Upper lobe of left lung (tissue), 4 donors: ENCODE measurements at regions not wholly inside any gene's neighbourhood (a gene's known extent, or its start where the extent isn't known, plus 50 kb on each side); places are given as distances from the start of the nearest gene placed in this dataset.

Source experiments
- POLR2AphosphoS5 ChIP-seq, 2 donors: sonication (generic); formaldehyde crosslinking; IDR thresholded peaks; one replicate each; pipeline ENCODE4 v1.5.1; 2017; ENCODE audit warnings: antibody characterized with exemption in 2 of 2
- TF ChIP-seq, protein P1 (sequence below), 6 experiments: fragments of 450-650 bp in 4 of 6; fragments of 200-600 bp in 2 of 6; sonication (generic) in 2 of 6; IDR thresholded peaks; one replicate each; pipeline ENCODE4 v1.5.1; 2016 to 2019; ENCODE audit warnings: antibody characterized with exemption in 6 of 6

DNA sequence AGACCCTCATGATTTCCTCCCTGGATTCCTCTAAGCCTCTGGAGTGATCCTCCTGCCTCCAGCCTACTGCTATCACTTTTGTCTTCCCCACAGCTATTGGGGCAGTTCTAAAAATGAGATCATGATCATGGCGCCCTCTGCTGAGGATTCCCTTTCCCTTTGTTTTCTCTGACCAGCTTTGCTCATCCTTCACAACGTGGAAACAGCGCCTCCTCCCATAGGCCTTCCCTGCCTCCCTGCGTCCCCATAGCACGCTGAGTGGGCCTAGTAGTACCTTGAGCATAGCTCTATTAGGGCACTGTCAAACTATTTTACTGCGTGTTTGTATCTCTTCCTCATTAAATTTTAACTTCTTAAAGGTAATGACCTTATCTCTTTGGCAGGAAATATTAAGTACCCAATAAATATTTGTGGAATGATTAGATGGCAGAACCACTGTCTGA, 207.0 kb upstream of the FANCL start:
- TF ChIP-seq, protein P1, sequence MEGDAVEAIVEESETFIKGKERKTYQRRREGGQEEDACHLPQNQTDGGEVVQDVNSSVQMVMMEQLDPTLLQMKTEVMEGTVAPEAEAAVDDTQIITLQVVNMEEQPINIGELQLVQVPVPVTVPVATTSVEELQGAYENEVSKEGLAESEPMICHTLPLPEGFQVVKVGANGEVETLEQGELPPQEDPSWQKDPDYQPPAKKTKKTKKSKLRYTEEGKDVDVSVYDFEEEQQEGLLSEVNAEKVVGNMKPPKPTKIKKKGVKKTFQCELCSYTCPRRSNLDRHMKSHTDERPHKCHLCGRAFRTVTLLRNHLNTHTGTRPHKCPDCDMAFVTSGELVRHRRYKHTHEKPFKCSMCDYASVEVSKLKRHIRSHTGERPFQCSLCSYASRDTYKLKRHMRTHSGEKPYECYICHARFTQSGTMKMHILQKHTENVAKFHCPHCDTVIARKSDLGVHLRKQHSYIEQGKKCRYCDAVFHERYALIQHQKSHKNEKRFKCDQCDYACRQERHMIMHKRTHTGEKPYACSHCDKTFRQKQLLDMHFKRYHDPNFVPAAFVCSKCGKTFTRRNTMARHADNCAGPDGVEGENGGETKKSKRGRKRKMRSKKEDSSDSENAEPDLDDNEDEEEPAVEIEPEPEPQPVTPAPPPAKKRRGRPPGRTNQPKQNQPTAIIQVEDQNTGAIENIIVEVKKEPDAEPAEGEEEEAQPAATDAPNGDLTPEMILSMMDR (IDR thresholded peaks at IDR 0.05): peak in 3 of 6 experiments; percentile 5 to 19 (median 15)
- TF ChIP-seq POLR2AphosphoS5 (IDR thresholded peaks at IDR 0.05): no peak
